ENCODE measurements at regions not wholly inside any gene's neighbourhood (a gene's known extent, or its start where the extent isn't known, plus 50 kb on each side); places are given as distances from the start of the nearest gene placed in this dataset.
"Not testable (repeated sequence)": the region's sequence is repeated elsewhere in the genome, so short reads cannot be mapped to it uniquely, and the experiment has no call there.

- not testable (repeated sequence) for DNase-seq (ENCODE audit: low read depth)
Measured at GRCh38 chrX:128606357-128606756, 554.2 kb upstream of the ACTRT1 start.

GRCh38 chrX:128601706-128602105 is 549.5 kb upstream of the ACTRT1 start:
- DNase-seq (ENCODE audit: low read depth): no peak

- DNase-seq (ENCODE audit: low read depth): no peak
Measured at GRCh38 chrX:128599632-128600031, 547.4 kb upstream of the ACTRT1 start.

GRCh38 chrX:128582036-128582435 is 529.8 kb upstream of the ACTRT1 start:
- DNase-seq (ENCODE audit: low read depth): no peak

GRCh38 chrX:128581615-128582014 is 529.4 kb upstream of the ACTRT1 start:
- DNase-seq (ENCODE audit: low read depth): no peak

GRCh38 chrX:128543114-128543513 is 490.9 kb upstream of the ACTRT1 start:
- DNase-seq (ENCODE audit: low read depth): no peak

GRCh38 chrX:128518508-128518907 is 466.3 kb upstream of the ACTRT1 start:
- no peak for DNase-seq (ENCODE audit: low read depth)

GRCh38 chrX:128517691-128518090 is 465.5 kb upstream of the ACTRT1 start:
- DNase-seq (ENCODE audit: low read depth): no peak

- DNase-seq (ENCODE audit: low read depth): no peak
Measured at GRCh38 chrX:128504496-128504895, 452.3 kb upstream of the ACTRT1 start.

- no peak for DNase-seq (ENCODE audit: low read depth)
Measured at GRCh38 chrX:128464116-128464515, 411.9 kb upstream of the ACTRT1 start.

GRCh38 chrX:128460835-128461234 is 408.6 kb upstream of the ACTRT1 start:
- DNase-seq (ENCODE audit: low read depth): no peak

- no peak for DNase-seq (ENCODE audit: low read depth)
Measured at GRCh38 chrX:128458888-128459287, 406.7 kb upstream of the ACTRT1 start.

GRCh38 chrX:128457674-128458073 is 405.5 kb upstream of the ACTRT1 start:
- no peak for DNase-seq (ENCODE audit: low read depth)

- DNase-seq (ENCODE audit: low read depth): no peak
Measured at GRCh38 chrX:128439159-128439558, 387.0 kb upstream of the ACTRT1 start.

- DNase-seq (ENCODE audit: low read depth): no peak
Measured at GRCh38 chrX:128438082-128438481, 385.9 kb upstream of the ACTRT1 start.

- no peak for DNase-seq (ENCODE audit: low read depth)
Measured at GRCh38 chrX:128436397-128437103, 384.3 kb upstream of the ACTRT1 start.

GRCh38 chrX:128425546-128425945 is 373.3 kb upstream of the ACTRT1 start:
- DNase-seq (ENCODE audit: low read depth): no peak

- DNase-seq (ENCODE audit: low read depth): no peak
Measured at GRCh38 chrX:128408842-128409241, 356.6 kb upstream of the ACTRT1 start.

GRCh38 chrX:128396601-128397000 is 344.4 kb upstream of the ACTRT1 start:
- no peak for DNase-seq (ENCODE audit: low read depth)

- not testable (repeated sequence) for DNase-seq (ENCODE audit: low read depth)
Measured at GRCh38 chrX:128383846-128384245, 331.6 kb upstream of the ACTRT1 start.

- DNase-seq (ENCODE audit: low read depth): no peak
Measured at GRCh38 chrX:128365492-128365891, 313.3 kb upstream of the ACTRT1 start.

- no peak for DNase-seq (ENCODE audit: low read depth)
Measured at GRCh38 chrX:128335671-128336070, 283.5 kb upstream of the ACTRT1 start.

- DNase-seq (ENCODE audit: low read depth): no peak
Measured at GRCh38 chrX:128334821-128335220, 282.6 kb upstream of the ACTRT1 start.

- no peak for DNase-seq (ENCODE audit: low read depth)
Measured at GRCh38 chrX:128310912-128311311, 258.7 kb upstream of the ACTRT1 start.

Data from EH (cell line).